HepG2 (cell line): ENCODE measurements at regions not wholly inside any gene's neighbourhood (a gene's known extent, or its start where the extent isn't known, plus 50 kb on each side); places are given as distances from the start of the nearest gene placed in this dataset.

Experiments used
- BCLAF1 ChIP-seq: fragments of 450-650 bp; IDR thresholded peaks from 2 replicates; pipeline ENCODE4 v1.6.1; 2017; ENCODE audit warnings: mild to moderate bottlenecking
- CREBL2 ChIP-seq: sonication (generic); formaldehyde crosslinking; IDR thresholded peaks from 2 replicates; pipeline ENCODE4 v1.8.1; 2023; ENCODE audit warnings: missing genetic modification reagents, mild to moderate bottlenecking, borderline replicate concordance
- ESRRA ChIP-seq: sonication (generic); formaldehyde crosslinking; IDR thresholded peaks from 2 replicates; pipeline ENCODE4 v1.5.1; 2020; ENCODE audit warnings: mild to moderate bottlenecking, low read depth, missing genetic modification reagents
- FOXO1 ChIP-seq: sonication (generic); formaldehyde crosslinking; IDR thresholded peaks from 2 replicates; pipeline ENCODE4 v1.4.0; 2020; ENCODE audit warnings: missing genetic modification reagents
- HNF4G ChIP-seq, 2 experiments: sonication (generic) in 1 of 2; formaldehyde crosslinking in 1 of 2; IDR thresholded peaks; 2 replicates each; pipeline versions ENCODE4 v1.4.0 to v1.6.1; 2011 to 2020; ENCODE audit warnings: borderline replicate concordance in 2 of 2, low read depth in 2 of 2, mild to moderate bottlenecking in 2 of 2, low read length in 1 of 2, missing genetic modification reagents in 1 of 2, moderate library complexity in 1 of 2
- HOXA3 ChIP-seq: sonication (generic); formaldehyde crosslinking; IDR thresholded peaks from 2 replicates; pipeline ENCODE4 v1.5.0; 2020; ENCODE audit warnings: missing genetic modification reagents
- KMT2B ChIP-seq: IDR thresholded peaks from 2 replicates; pipeline ENCODE4 v1.6.1; 2016; ENCODE audit warnings: missing genetic modification reagents, missing compliant biosample characterization
- NCOA2 ChIP-seq: sonication (generic); formaldehyde crosslinking; IDR thresholded peaks from 2 replicates; pipeline ENCODE4 v1.8.0; 2022; ENCODE audit warnings: inconsistent platforms
- PAXIP1 ChIP-seq: sonication (generic); formaldehyde crosslinking; conservative IDR thresholded peaks from 2 replicates; pipeline ENCODE4 v1.4.0; 2020; ENCODE audit warnings: mild to moderate bottlenecking, missing genetic modification reagents, moderate library complexity
- POLR2A ChIP-seq, 2 experiments: IDR thresholded peaks; 2 replicates each; pipeline ENCODE4 v1.6.1; 2011; ENCODE audit warnings: low read depth in 2 of 2, low read length in 2 of 2, mild to moderate bottlenecking in 1 of 2, moderate library complexity in 1 of 2; ENCODE audit not compliant: insufficient read depth in 1 of 2
- PPARG ChIP-seq: conservative IDR thresholded peaks from 2 replicates; pipeline ENCODE4 v1.6.1; 2016; ENCODE audit warnings: missing biosample characterization, missing genetic modification reagents
- SIX1 ChIP-seq: sonication (generic); formaldehyde crosslinking; IDR thresholded peaks from 2 replicates; pipeline ENCODE4 v1.4.0; 2020; ENCODE audit warnings: missing genetic modification reagents, borderline replicate concordance
- SMAD3 ChIP-seq: sonication (generic); formaldehyde crosslinking; IDR thresholded peaks from 2 replicates; pipeline ENCODE4 v1.4.0; 2020; ENCODE audit warnings: missing genetic modification reagents
- TBX3 ChIP-seq: fragments of 450-650 bp; IDR thresholded peaks from 2 replicates; pipeline ENCODE4 v1.6.1; 2017; ENCODE audit warnings: antibody characterized with exemption, mild to moderate bottlenecking, inconsistent platforms, borderline replicate concordance
- TFAP4 ChIP-seq: sonication (generic); IDR thresholded peaks from 2 replicates; pipeline ENCODE4 v1.6.1; 2016; ENCODE audit warnings: low read depth, borderline replicate concordance
- YEATS2 ChIP-seq: sonication (generic); formaldehyde crosslinking; IDR thresholded peaks from 2 replicates; pipeline ENCODE4 v1.4.0; 2020; ENCODE audit warnings: missing genetic modification reagents, borderline replicate concordance
- ZNF12 ChIP-seq: sonication (generic); formaldehyde crosslinking; IDR thresholded peaks from 2 replicates; pipeline ENCODE4 v1.5.0; 2020; ENCODE audit warnings: missing genetic modification reagents
- ZNF362 ChIP-seq: sonication (generic); formaldehyde crosslinking; IDR thresholded peaks from 2 replicates; pipeline ENCODE4 v1.4.0; 2020; ENCODE audit warnings: missing genetic modification reagents, mild to moderate bottlenecking, borderline replicate concordance
- ZNF580 ChIP-seq: IDR thresholded peaks from 2 replicates; pipeline ENCODE4 v1.6.1; 2016; ENCODE audit warnings: low read depth, borderline replicate concordance
- ZNF746 ChIP-seq: sonication (generic); formaldehyde crosslinking; IDR thresholded peaks from 2 replicates; pipeline ENCODE4 v1.8.0; 2022; ENCODE audit warnings: mild to moderate bottlenecking, missing genetic modification reagents

- TF ChIP-seq ZNF362 (peak; percentile 41; the same call in 1 of the 2 replicates), POLR2A (IDR thresholded peaks at IDR 0.05; ENCODE audit: insufficient read depth in 1 of 2, low read depth in 2 of 2, low read length in 2 of 2) (no peak), SIX1 (CRISPR knock-in tag) (peak; percentile 90; the same call in 1 of the 2 replicates), ZNF580 (CRISPR knock-in tag) (peak; percentile 30; the same call in 1 of the 2 replicates), KMT2B (CRISPR knock-in tag) (peak; percentile 50; the same call in 1 of the 2 replicates), PAXIP1 (CRISPR knock-in tag) (peak; percentile 92), ZNF746 (CRISPR knock-in tag) (peak; percentile 48; the same call in 1 of the 2 replicates), PPARG (CRISPR knock-in tag) (peak; percentile 62; the same call in 1 of the 2 replicates), SMAD3 (CRISPR knock-in tag) (peak; percentile 58; the same call in 1 of the 2 replicates), ZNF12 (CRISPR knock-in tag) (peak; percentile 81), TFAP4 (peak; percentile 85; the same call in 1 of the 2 replicates), BCLAF1 (no peak), CREBL2 (CRISPR knock-in tag) (no peak), HOXA3 (CRISPR knock-in tag) (peak; percentile 53; the same call in 1 of the 2 replicates), ESRRA (CRISPR knock-in tag) (peak; percentile 57; the same call in 1 of the 2 replicates), FOXO1 (peak; percentile 62; the same call in 1 of the 2 replicates), NCOA2 (peak; percentile 84), YEATS2 (peak; percentile 48; the same call in 1 of the 2 replicates), HNF4G (IDR thresholded peaks at IDR 0.05; ENCODE audit: borderline replicate concordance, low read depth, low read length) (peak; percentile 60; the same call in 1 of the 2 replicates), HNF4G (CRISPR knock-in tag; IDR thresholded peaks at IDR 0.05; ENCODE audit: borderline replicate concordance, low read depth) (no peak), TBX3 (peak; percentile 80; the same call in 1 of the 2 replicates)
Measured at GRCh38 chr16:48441863-48442279, 56.7 kb upstream of the SIAH1 start (continued).
